Mucosa of descending colon (tissue), 3 donors: ENCODE measurements at regions not wholly inside any gene's neighbourhood (a gene's known extent, or its start where the extent isn't known, plus 50 kb on each side); places are given as distances from the start of the nearest gene placed in this dataset.

Experiments used
- ATAC-seq: fragments of 200-7000 bp; cut with Tn5 transposase; one replicate; pipeline ENCODE4 v1.9.1; 2020; ENCODE audit warnings: mild to moderate bottlenecking, moderate library complexity
- DNase-seq, 3 donors: peaks; one replicate each; pipeline ENCODE4 v3.0.0-alpha.2; 2020
- H3K36me3 ChIP-seq: fragments of 200-600 bp; one replicate; pipeline ENCODE4 v1.8.0; 2021; ENCODE audit warnings: low read depth, mild to moderate bottlenecking
- H3K4me1 ChIP-seq: fragments of 200-600 bp; one replicate; pipeline ENCODE4 v1.8.0; 2021; ENCODE audit warnings: low read depth, mild to moderate bottlenecking
- H3K4me3 ChIP-seq: fragments of 200-600 bp; one replicate; pipeline ENCODE4 v1.8.0; 2021; ENCODE audit warnings: mild to moderate bottlenecking
- H3K9me3 ChIP-seq: fragments of 200-600 bp; one replicate; pipeline ENCODE4 v1.8.0; 2021; ENCODE audit warnings: mild to moderate bottlenecking
- CTCF ChIP-seq: fragments of 200-600 bp; IDR thresholded peaks from one replicate; pipeline ENCODE4 v1.8.0; 2022; ENCODE audit warnings: antibody characterized with exemption, mild to moderate bottlenecking
- intact Hi-C, 2 donors: fragments of 100-400 bp; cut with DNase I in 1 of 2; cut with micrococcal nuclease in 1 of 2; formaldehyde crosslinking; loops; one replicate each; pipeline versions ENCODE4 v1.11.0 to v1.11.1; 2022; cut with DNase I, micrococcal nuclease
- donor health status: DM: no; HTN: no; CAD: no; lungs with moderate emphysema.
- donor health status: DM: no; HTN: no; CAD: no.
- donor health status: DM: no; HTN: yes; CAD: no.

- ATAC-seq (no peak), DNase-seq (no peak)
- Histone ChIP-seq H3K9me3 (no peaks in the 10 kb centered on the region), H3K36me3 (no peaks in the 10 kb centered on the region), H3K4me1 (no peaks in the 10 kb centered on the region), H3K4me3 (no peak overlapping the region)
- TF ChIP-seq CTCF, result no peak
- intact Hi-C loops, result no loop called here
These were observed 308.7 kb downstream of the SAMD5 start for GRCh38 chr6:147817042-147817689.

- H3K36me3 ChIP-seq, result no peaks in the 10 kb centered on the region
- intact Hi-C loops, result no loop called here
- no peaks in the 10 kb centered on the region for H3K4me1 ChIP-seq
- H3K4me3 ChIP-seq, result no peak overlapping the region
- no peak for DNase-seq
- no peak for ATAC-seq
- H3K9me3 ChIP-seq, result no peaks in the 10 kb centered on the region
- no peak for TF ChIP-seq CTCF
These were observed 312.0 kb downstream of the SAMD5 start for GRCh38 chr6:147820520-147820919.

DNA sequence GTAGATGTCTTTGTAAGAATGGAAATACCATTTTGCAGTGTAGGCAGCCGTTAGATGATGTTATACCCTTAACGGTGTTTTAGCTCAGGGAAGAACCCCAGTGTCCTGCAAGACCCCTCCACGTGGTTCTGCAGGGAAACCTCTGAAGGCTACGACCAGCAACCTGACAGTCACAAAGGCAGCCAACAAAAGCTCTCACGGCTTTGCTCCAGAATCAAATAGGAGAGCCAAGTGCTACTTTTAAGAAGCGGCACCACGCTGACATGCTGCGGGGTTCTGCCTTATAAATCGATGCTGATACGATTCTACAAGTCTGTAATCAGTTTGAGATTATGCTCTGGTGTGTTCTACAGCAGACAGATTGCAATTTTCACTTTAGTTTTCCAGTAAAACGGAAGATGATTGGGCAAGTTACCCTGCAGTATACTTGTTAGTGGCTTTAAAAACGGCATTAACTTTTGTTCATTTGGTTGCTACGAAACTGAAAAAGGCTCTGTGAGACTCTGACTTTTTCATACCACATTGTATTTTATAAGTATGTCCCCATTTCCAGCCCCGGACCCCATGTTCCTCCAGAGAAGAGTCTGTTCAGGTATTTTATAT, 312.9 kb downstream of the SAMD5 start:
- Histone ChIP-seq H3K9me3 (no peaks in the 10 kb centered on the region), H3K36me3 (no peaks in the 10 kb centered on the region), H3K4me3 (no peak overlapping the region), H3K4me1 (no peaks in the 10 kb centered on the region)
- intact Hi-C loops, result no loop called here
- no peak for TF ChIP-seq CTCF
- DNase-seq, result no peak
- ATAC-seq, result no peak

DNA sequence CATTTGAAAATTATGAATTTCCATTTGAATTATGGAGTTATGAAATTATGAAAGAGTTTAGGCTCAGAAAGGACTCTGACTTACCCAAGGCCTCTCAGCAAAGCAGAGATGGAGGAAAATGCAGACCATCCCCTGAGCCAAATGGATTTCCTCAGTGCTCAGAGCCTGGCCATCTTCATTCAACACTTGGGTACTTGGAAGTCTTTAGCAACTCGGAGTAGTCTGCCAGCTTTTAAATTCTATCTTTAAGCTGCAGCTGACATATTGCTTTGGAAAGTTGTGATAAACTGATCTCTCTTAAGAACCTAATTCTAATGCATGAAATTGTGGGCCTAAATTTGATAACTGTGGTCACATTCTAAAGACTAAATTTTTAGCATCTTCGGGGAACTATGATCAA, 315.4 kb downstream of the SAMD5 start:
- DNase-seq (no peak), ATAC-seq (no peak)
- H3K36me3 ChIP-seq, result no peaks in the 10 kb centered on the region
- no peak overlapping the region for H3K4me3 ChIP-seq
- H3K9me3 ChIP-seq, result no peaks in the 10 kb centered on the region
- no peak for TF ChIP-seq CTCF
- intact Hi-C loops, result no loop called here
- no peaks in the 10 kb centered on the region for H3K4me1 ChIP-seq

DNA sequence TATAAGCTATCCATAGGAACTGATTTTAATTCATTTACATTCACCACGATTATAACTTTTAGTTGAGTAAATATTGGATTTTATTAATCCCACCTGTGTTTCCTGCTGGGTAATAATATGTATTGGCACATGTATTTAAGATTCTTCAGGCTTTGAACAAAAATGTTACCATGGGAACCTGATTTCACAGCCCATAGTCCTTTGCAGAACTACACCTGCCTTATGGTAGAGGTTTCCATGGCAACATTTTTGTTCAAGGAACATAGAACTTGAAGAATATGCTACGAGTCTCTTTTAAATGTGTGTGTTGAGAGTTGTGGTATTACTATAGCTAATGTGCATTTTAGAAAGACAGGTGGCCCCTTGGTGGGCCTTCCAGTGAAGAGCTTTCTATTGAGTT, 317.4 kb downstream of the SAMD5 start:
- no peaks in the 10 kb centered on the region for H3K4me1 ChIP-seq
- DNase-seq (no peak), ATAC-seq (no peak)
- intact Hi-C loops, result no loop called here
- no peaks in the 10 kb centered on the region for H3K36me3 ChIP-seq
- no peak overlapping the region for H3K4me3 ChIP-seq
- no peaks in the 10 kb centered on the region for H3K9me3 ChIP-seq
- TF ChIP-seq CTCF, result no peak

- Histone ChIP-seq H3K4me3 (no peak overlapping the region), H3K36me3 (no peaks in the 10 kb centered on the region), H3K9me3 (no peaks in the 10 kb centered on the region), H3K4me1 (no peaks in the 10 kb centered on the region)
- no peak for DNase-seq
- no peak for TF ChIP-seq CTCF
- no peak for ATAC-seq
- intact Hi-C loops, result no loop called here
These were observed 318.2 kb downstream of the SAMD5 start for GRCh38 chr6:147826698-147827097.
